ES-I3 (cell line): ENCODE measurements at regions not wholly inside any gene's neighbourhood (a gene's known extent, or its start where the extent isn't known, plus 50 kb on each side); places are given as distances from the start of the nearest gene placed in this dataset.

Experiments used
- H3K36me3 ChIP-seq: 2 replicates; pipeline ENCODE4 v1.6.1; 2013; ENCODE audit warnings: mild to moderate bottlenecking, low read length, control low read depth, moderate library complexity; ENCODE audit not compliant: insufficient read depth
- H3K4me1 ChIP-seq: 2 replicates; pipeline ENCODE4 v1.6.1; 2013; ENCODE audit warnings: mild to moderate bottlenecking, control low read depth, low read length; ENCODE audit not compliant: insufficient read depth
- H3K9ac ChIP-seq: 2 replicates; pipeline ENCODE4 v1.6.1; 2013; ENCODE audit warnings: low read depth, mild to moderate bottlenecking, low read length, moderate library complexity
- H3K9me3 ChIP-seq: 2 replicates; pipeline ENCODE4 v1.6.1; 2013; ENCODE audit warnings: mild to moderate bottlenecking, low read length, moderate library complexity; ENCODE audit not compliant: control insufficient read depth, insufficient read depth

DNA sequence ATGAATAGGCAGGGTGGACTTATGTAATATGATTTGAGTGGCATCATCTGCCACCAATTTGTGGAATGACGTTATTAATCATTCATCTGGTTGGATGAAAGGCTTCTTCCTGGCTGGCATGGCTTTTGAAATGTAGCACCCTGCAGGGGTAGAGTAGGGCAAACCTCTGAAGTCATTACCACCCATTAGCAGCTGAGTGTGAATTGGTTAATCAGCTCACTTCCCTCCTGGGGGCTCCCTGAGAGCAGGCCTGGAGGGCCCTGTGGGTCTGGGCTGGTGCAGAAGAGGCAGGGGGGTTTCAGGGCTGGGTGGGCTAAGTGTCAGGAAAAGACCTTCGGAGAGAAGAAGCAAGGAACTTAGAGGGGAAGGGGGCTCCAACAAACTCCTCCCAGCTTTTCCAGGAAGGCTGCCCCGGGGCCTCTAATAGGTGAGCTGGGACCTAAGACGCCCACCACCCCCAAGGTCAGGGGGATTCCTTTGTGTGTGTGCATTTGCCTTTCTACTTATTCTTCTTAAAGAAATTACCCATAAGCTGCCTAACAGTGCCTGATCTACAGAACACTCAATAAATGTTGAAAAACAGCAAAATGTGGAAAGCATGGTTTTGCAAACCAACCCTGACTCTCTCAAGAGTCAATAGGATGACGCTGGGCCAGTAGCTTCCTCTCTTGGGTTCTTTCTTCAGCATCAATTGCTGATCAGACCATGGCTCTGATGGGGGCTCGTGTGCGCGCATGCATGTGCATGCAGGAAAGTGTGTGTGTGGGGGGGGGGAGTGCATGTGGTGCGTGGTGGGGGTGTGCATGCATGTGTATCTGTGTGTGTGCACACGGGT lies 49.7 kb upstream of the ZNF516 start:
- H3K4me1 ChIP-seq = peaks cover 22% of the 10 kb centered on the region
- H3K9ac ChIP-seq = no peak overlapping the region
- H3K36me3 ChIP-seq = no peaks in the 10 kb centered on the region
- no peaks in the 10 kb centered on the region for H3K9me3 ChIP-seq
